ENCODE measurements at regions not wholly inside any gene's neighbourhood (a gene's known extent, or its start where the extent isn't known, plus 50 kb on each side); places are given as distances from the start of the nearest gene placed in this dataset.
"Not testable (repeated sequence)": the region's sequence is repeated elsewhere in the genome, so short reads cannot be mapped to it uniquely, and the experiment has no call there.

DNA sequence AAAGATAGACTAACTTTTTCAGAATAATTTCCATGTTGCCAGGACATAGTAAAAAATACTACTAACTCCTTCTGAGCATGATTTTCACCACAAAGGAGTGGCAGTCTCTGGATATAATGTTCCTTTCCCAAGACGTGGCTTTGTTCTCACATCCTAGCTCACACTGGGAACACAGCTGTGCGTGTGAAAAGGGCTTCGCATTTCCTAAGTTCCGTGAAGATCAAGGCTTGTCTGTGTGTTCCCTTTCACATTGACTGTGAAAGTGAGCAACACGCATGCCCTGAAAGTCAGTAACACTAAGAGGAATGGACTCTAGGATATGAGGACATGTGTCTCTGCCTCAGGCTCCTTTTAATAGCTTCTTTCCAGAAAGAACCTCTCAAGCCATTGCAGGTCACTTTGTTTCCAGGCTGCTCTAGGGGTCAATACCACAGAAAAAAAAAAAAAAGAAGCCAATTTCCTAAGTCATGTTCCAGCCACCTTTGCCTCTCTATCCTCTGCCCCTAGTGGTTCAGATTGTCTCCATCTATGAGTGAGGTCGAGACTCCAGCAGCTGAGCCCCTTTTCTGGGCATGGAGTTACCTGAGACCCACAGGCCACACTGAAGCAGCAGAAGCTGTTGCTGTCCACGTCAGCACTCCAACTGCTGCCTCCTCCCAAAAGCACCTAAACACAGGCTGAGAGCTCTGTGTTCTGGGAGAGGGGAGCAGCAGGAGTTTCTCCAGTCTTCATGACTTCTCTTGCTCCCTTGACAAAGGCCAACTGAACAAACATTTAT, 355.9 kb downstream of the RSL24D1 start:
- DNase-seq: no peak

- no peak for DNase-seq
Measured at GRCh38 chr15:54839379-54839778, 357.4 kb downstream of the RSL24D1 start.

DNA sequence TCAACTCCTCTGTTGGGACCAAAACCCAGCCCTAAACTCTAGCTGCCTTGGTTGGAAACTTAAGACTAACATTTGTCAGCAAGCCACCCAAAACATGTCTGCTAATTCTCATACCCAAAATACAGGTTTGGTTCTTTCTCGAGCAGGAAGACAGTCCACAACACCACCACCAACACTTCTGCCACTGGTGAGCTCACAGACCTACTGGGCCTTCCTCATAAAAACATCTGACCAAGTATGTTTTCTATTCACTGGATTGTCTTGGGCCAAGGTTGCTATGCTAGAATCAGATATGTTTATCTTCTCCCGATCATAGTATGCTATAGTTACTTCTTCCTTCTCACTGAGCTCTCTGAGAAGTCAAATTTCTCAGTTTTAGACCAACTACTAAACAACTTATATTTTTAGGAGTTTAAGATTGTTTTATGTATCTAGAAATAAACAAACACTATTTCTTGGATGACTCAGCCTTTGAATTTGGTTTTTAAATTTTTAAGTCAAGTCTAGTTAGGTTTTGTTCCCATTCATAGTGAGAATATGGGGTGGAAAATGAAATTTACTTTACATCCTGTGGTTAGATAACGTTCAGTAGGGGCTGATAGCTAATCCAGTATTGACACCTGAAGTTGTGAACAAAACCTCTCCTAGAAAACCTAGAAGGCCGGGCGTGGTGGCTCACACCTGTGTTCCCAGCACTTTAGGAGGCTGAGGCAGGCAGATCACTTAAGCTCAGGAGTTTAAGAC, 360.5 kb downstream of the RSL24D1 start:
- DNase-seq: no peak

DNA sequence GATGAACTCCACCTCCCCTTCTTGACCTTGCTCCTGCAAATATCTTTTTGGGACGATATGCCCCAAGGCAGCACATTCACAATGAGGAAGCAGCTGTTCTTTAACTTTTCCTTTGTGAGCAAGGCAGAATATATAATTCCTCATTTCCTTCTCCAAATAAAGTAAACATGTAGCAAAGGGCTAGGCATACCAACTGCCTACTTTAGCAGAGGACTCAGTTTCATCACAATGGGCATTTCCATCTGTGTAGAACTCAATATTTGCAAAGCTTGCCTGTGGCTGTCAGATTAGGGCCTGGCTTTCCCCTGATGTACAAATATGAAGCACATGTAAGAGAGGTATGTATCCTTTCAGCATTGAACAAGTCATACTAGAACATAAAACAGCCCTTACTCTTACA, 366.9 kb downstream of the RSL24D1 start:
- DNase-seq: no peak

DNA sequence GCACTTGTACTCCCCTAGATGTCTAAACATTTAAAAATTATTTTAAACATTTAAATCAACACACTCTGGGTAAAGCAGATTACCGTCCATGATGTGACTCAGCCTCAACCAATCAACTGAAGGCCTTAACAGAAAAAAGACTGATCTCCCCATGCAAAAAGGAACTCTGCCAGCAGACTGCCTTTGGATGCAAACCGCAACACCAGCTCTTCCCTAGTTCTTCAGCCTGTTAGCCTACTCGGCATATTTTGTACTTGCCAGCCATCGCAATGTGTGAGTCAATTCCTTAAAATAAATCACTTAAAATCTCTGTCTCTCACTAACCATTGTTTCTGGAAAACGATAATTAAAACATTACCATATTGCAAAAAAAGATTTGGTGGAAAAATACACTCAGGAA, 375.9 kb downstream of the RSL24D1 start:
- no peak for DNase-seq

GRCh38 chr15:54820098-54820497, 376.6 kb downstream of the RSL24D1 start:
- no peak for DNase-seq

GRCh38 chr15:54816401-54816800, 380.3 kb downstream of the RSL24D1 start:
- DNase-seq: no peak

DNA sequence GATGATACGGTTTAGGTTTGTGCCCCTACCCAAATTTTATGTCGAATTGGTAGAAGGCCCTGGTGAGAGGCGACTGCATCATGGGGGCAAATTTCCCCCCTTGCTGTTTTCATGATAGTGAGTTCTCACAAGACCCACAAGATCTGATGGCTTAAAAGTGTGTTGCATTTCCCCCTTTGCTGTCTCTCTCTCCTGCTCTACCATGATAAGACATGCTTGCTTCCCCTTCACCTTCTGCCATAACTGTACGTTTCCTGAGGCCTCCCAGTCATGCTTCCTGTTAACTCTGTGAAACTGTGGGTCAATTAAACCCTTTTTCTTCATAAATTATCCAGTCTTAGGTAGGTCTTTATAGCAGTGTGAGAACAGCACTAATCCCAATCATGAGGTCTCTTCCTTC, 381.2 kb downstream of the RSL24D1 start:
- DNase-seq: no peak

- DNase-seq: no peak
Measured at GRCh38 chr15:54812383-54812782, 384.4 kb downstream of the RSL24D1 start.

- DNase-seq: peak in 1 of 2 experiments; percentile 66
Measured at GRCh38 chr15:54810496-54810895, 386.2 kb downstream of the RSL24D1 start.

DNA sequence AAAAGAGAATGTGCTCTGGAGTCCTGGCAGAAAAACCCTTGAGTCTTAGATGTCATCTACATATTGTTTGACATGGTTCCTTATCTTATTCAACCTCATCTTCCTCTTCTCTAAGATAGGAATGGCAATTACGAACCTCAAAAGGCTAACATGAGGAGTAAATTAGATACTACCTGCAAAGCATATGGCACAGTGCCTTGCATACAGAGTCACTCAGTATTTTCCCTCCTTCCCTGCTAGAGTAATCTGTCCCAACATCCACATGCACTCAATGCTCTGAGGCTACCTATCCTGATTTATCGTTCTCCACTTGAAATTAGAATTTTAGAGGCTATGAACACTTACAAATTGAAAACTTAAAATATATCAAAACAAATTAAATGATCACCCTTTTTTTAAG, 386.7 kb downstream of the RSL24D1 start:
- no peak for DNase-seq

DNA sequence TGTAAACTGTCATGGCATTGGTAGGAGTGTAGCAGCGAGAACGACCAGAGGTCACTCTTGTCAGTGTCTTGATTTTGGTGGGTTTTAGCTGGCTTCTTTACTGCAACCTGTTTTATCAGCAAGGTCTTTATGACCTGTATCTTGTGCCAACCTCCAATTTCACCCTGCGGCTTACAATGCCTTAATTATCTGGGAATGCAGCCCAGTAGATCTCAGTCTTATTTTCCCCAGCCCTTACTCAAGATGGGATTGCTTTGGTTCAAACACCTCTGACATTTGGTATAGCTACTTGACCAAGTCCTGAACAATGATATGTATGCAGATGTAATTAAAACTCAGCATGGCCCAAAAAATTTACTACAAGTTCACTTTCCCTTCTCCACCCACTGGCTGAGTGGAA, 388.4 kb downstream of the RSL24D1 start:
- no peak for DNase-seq

DNA sequence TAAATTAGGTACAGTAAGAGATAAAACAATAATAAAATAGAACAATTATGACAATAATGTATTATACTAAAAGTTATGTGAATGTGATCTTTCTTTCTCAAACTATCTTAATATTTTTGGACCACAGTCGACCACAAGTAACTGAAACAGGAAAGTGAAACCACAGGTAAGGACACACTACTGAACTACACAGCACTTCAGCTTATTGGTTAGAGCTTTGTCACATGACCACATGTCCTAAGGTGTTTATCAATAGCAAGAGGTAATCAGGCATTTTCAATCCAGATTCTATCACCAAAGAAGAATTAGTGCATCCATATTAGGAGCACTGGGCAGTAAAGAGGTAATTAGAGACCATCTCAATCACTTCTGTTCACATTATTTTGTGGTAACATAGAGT, 392.8 kb downstream of the RSL24D1 start:
- DNase-seq: no peak

- no peak for DNase-seq
Measured at GRCh38 chr15:54803134-54803808, 393.5 kb downstream of the RSL24D1 start.

DNA sequence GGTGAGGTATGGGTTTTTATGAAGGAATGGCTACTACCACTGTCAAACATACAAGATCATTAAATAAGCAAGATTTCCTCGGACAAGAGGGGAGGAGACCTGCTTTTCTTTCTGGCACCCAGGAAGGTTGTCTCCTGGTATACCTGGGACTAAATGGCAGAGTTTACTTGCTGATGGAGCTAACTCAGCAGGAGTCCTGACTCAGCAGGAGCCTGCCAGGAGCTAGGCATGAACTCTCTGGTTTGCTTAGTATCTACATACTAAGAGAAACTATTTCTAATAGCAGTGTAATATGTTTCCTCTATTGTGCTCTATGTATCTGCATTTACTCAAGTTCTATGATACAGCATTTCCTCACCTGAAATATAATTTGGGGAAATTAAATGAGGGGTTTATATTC, 404.2 kb downstream of the RSL24D1 start:
- no peak for DNase-seq

DNA sequence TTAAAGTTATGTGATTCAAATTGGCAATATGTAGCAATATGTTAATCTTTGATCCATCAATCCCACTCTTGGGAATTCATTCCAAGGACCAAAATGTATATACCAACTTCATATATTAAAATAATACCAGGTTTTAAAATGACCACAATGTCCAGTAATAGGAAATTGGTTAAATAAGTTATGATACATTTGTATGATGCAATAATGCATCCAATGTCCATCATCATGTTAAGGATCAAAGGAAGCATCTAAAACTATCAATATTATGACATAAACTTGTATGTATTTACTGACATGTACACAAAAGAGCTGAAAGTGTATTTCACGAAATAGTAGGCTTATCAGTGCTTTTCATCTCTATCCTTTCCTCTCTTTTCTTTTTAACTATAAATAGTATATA, 406.0 kb downstream of the RSL24D1 start:
- no peak for DNase-seq

- DNase-seq: no peak
Measured at GRCh38 chr15:54789376-54789775, 407.4 kb downstream of the RSL24D1 start.

GRCh38 chr15:54781220-54781619, 415.5 kb downstream of the RSL24D1 start:
- DNase-seq: not testable (repeated sequence)

DNA sequence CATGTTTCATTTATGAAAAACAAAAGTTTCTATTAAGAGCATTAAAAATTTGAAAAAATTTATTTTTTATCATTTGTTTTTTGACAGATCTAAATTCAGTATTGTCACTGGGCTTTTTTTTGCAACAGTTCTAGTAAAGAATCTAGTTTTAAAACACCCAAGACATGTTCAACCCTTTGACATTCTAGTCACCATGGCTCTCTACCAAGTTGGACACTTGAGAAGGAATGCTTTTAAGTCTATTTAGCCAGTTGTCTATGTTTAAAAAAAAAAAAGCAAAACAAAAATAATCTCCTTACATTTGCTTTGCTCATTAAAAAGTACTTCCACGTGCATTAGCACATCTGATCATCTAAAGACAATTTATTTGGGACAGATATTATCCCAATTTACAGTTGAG, 417.5 kb downstream of the RSL24D1 start:
- no peak for DNase-seq

- no peak for DNase-seq
Measured at GRCh38 chr15:54776410-54776809, 420.3 kb downstream of the RSL24D1 start.

DNA sequence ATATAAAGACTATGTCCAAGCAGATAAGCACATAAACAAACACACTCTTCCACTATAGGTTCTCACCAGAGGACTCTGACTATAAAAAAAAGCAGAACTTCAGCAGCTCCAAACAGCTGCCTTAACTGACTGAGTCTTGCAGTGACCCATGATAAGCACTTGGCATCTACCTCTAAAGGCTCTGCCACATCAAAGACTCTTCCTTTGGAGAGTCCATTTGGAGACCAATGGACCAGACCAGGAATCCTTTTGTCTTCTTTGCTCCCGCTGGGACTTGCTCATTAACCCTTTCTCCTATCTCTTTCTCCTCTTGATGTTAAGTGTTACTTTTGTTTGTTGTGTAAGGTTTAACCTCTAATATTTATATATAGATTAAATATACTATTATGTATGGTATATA, 424.1 kb downstream of the RSL24D1 start:
- no peak for DNase-seq

DNA sequence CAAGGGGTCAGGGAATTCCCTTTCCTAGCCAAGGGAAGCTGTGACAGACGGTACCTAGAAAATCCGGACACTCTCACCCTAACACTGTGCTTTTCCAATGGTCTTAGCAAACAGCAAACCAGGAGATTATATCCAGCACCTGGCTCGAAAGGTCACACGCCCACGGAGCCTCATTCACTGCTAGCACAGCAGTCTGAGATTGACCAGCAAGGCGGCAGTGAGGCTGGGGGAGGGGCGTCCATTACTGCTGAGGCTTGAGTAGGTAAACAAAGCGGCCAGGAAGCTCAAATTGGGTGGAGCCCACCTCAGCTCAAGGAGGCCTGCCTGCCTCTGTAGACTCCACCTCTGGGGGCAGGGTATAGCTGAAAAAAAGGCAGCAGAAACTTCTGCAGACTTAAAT, 447.3 kb downstream of the RSL24D1 start:
- not testable (repeated sequence) for DNase-seq

DNA sequence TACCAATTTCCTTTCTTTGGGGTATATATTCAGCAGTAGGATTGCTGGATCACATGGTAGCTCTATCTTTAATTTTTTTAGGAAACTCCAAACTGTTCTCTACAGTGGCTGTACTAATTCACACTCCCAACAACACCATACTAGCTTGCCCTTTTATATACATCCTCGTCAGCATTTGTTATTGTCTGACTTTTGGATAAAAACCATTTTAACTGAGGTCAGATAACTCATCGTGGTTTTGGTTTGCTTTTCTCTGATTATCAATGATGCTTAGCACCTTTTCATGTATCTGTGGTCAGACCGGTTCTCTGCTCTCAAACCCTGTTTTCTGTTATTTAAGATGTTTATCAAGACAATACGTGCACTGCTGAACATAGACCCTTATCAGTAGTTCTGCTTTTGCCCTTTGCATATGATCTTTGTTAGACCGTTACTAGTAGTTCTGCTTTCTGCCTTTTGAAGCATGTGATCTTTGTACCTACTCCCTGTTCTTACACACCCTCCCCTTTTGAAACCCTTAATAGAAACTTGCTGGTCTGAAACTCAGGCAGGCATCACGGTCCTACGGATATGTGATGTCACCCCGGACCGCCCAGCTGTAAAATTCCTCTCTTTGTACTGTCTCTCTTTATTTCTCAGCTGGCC, 474.3 kb downstream of the RSL24D1 start:
- DNase-seq: no peak
